KG1 (cell line): ENCODE measurements at regions not wholly inside any gene's neighbourhood (a gene's known extent, or its start where the extent isn't known, plus 50 kb on each side); places are given as distances from the start of the nearest gene placed in this dataset.
"Not testable (repeated sequence)": the region's sequence is repeated elsewhere in the genome, so short reads cannot be mapped to it uniquely, and the experiment has no call there.

Source experiments
- DNase-seq: peaks from one replicate; lab custom pipeline; 2025; lab: John Stamatoyannopoulos, UW

DNA sequence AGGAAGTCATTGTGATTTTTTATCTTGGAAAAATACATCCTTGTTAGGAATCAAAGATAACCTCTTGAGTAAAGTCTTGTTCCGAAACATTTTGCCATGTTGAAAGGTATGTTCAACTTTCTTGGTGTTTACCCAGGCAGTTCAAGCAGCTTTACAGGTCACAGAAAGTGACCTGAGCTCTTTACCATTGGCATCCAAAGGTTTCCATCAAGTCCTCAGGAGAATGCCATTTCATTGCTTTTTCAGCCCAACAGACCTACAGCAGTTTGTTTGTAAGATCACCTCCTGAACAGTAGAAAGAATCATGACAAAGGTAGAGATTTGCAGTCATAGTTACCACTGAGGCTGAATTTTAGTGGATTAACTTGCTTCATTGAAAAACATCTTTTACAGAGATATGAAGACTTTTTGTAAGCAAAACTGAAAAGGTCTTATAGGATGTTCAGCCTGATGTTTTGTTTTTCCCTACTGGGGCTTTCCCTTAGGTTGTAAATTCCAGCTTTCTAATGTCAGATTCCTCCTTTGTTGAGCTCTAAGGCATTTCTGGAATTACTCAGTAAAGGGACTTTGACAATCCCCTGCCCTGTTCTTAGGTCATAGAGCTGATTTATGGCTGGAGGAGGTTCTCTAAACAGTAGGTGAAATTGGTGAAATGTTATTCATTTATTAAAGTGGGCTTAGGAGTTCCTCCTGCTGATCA is 236.8 kb upstream of the RBMS1 start:
- DNase-seq, result no peak

DNA sequence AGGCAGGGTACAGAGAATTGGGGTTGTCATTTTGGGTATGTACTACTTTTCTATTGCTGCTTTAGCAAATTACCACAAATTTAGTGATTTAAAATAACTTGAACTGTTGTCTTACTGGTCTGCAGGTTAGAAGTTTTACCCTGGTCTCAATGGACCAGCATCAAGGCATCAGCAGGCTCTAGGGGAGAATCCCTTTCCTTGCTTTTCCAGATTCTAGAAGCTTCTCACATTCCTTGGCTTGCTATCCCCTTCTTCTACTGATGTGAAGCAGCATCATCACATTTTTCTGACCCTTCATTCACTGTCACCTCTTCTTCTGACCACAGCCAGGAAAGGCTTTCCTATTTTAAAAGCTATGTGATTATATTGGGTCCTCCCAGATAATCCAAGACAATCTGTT is 237.8 kb upstream of the RBMS1 start:
- DNase-seq, result no peak

DNA sequence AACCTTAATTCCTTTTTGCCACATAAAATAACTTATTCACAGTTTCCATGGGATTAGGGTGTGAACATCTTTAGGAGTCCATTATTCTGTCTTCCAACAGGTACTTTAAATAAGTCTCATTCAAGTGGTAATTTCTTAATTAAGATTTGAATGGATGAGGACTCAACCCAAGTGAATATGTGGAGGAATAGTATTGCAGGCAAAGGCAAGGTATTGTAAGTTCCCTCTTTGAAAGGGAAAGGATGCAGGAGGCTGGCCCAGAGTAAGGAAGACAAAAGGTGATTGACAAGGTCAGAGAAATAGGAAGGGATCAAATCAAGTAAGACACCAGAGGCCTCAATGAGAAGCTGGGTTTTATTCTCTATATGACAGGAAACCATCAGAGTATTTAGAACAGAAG is 238.2 kb upstream of the RBMS1 start:
- DNase-seq, result no peak

DNA sequence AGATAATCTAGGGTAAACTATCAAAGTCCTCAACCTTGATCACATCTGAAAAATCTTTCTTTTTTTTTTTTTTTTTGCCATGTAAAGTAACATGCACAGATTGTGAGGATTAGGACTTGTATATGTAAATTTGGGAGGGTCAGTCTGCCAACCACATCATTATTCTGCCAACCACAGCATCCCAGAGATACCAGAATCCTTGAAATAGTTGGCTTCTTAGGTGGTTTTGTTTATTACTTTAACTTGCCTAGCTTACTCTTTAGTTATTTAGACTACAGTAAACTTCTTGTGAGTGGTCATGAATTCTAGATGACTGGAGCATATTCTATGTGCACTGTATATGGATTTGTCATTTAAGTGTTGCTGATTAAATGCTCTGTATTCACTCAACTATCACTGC is 242.1 kb upstream of the RBMS1 start:
- no peak for DNase-seq

DNA sequence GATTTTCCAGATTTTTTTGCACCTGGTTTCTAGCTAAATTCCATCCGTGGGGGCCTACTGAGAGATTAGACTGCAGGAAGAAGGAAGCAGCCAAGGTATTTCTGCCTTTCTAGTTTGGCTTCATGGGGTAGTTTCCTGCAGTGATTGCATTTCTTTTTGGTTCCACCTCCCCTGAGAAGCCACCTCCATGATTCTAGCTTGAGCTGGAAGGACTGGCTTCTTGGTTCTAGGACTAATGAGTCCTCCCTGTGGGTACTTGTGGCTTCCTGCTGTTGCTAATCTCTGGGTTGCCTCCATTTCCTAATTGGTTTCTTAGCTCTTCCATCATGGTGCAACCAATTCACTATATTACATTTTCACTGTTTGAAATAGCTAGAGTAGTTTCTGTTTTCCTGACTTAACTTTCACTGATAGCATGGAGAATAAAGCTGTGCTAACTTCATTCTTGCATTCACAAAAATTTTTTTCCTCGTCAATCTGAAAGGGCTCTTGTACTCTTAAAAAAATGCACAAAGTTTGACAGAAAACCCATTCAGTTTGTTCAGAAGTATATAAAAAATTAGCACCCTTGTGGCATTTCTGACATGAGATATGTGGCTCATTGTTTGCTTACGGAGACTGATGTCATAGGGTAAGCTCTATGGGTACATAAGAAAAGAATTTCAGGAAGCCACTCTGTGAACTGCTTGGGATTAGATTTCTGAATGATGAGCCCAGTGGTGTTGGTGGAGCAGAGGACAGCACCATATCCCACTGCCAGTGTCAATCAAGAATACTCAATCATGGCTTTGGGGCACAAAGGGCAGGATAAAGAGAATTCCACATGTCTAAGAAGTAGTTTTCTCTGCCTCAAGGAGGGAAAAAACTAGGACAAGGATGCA is 242.8 kb upstream of the RBMS1 start:
- no peak for DNase-seq

DNA sequence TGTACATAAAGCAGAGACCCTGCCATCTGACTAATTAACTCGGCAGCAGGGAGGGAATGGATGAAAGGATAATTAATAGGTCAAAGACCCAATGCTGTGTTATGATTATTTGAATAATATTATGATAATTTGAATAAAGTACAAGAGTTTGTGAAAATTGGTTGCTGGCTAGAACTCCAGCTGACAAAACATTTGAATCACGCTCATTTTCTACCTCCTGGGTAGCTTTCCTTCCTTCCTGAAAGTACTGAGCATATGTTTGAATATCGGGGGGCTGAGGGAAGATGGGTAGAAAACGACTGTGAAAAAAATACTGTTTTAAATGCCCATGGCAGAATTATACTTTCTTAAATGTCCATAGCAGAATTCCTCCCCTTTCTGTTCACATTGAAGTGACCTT is 243.6 kb upstream of the RBMS1 start:
- DNase-seq, result no peak

DNA sequence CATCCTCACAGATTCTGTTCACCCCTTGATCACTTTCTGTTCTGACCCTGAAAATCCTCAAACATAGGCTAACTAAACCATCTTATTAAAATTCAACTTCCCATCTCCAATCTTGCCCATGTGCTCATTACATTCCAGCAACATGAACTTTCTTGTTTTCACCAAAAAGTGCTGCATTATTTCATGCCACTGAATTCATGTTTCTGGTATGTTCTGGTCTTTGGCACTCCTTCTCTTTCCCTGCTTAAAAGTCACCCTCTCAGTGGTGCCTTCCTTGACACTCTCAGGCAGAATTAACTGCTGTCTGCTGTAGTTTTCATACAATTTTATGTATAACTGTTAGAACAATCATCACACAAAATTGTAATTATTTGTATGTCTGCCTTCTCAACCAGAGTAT is 247.7 kb upstream of the RBMS1 start:
- DNase-seq, result no peak

DNA sequence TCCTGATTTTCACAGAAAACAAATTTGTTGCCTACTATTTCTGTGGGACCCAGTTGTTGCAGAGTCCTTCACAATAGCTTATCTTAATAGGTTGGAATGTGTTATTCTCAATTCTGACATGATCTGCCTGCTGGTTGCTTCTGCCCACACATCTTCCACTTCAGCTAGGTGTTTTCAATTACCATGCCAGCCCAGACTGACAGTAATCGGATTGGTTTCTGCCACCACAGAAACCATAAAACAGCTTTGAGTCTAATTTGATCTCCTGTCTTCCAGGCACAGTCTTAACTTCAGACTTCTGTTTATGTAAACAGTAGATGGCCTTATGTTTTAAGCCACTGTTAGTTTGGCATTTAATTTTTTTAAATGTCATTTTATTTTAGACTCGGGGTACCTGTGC is 248.2 kb upstream of the RBMS1 start:
- no peak for DNase-seq

DNA sequence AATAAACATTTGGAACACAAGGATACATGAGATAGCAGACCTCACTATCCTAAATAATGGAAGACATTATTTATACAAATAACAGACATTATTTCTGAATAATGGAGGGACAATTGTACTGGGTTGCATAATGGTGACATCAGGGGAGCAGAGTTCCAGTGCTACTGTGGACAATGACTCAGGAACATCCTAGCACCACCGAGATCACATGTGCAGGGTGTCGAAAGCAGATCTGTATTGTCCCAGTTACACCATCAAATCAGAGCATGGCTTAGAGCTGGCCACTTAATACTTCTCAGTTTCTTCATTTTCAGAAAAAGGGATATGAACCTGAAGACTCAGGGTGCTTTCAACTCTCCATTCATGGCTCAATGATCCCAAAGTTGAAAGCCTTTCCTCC is 249.1 kb upstream of the RBMS1 start:
- no peak for DNase-seq

DNA sequence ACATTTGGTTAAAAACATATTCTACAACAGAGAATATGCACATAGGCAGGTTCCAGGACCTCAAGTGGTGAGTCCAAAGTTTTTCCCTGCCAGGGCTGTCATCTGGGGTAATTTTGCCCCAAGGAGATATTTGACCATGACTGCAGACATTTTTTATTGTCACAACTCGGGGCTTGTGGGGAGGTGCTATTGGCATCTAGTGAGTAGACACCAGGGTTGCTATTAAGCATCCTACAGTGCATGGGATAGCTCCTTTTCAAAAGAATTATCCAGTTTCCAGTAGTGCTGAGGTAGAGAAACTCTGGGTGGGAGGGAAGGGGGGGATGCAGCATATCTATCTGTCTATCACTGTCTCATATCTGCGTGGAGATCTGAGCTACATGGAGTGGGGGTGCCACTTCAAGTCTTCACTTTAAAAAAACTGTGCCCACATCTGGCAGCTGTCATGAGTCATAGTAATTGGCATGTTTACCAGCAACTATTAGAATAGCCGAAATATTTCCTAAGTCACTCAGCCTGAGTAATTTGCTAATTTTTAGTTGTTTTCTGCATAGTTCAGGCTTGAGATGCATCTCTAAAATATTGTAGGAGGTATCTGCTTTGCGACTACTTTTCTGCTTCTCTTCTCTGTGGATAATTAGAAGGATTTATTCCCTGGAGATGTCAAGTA is 254.0 kb upstream of the RBMS1 start:
- DNase-seq, result no peak

DNA sequence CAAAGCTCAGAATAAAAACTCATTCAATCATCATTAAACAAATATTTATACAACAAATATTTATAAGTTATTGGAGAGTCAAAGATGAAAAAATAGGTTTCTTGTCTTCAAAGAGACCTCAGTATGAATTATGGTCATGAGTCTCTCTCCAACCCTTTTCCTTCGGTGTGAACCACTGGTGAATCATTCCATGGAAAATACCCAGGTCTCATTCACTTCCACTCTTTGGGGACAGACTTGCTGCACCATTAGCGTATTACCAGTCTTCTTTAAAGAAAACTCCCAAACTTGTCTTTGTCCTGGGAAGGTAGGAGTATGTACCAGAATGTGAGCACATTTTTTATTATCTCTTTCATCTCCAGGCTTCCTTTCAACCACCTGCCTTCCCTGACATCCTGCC is 257.4 kb upstream of the RBMS1 start:
- no peak for DNase-seq

DNA sequence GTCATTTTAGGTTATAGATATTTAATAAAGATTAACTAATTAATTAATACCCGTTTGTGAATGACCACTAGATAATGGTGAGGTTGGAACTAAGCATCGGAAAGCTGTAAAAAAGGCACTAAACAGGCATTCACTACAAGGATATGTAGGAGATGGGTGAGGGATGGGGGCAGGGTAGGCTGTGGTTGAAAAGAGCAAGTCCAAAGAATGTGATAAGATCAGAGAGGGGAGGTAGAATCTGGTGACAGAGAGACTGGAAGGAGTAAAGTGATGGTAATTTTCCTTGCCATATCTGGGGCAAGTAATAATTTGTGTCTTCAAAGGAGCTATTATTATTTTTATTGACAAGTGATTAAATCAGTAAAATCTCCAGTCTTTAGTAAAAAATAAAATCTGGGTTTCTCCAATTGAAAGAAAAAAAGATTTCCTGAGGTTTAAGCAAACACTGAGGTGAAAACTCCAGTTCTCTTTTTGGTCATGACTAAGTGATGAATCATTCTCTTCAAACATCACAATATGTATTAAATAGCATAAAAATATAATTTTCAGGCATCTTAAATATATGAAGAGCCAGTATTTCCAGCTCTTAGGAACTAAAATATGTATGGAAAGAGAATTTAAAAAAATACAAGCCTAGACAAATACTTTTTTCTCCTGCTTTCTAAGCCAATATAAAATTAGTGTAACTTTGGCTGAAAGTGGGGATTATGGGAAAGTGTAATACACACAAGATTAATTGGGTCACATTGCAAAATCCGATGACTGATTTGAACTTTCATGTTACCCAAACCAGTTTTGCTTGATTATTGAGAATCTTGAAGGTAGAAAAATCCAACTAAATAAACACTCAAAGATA is 259.1 kb upstream of the RBMS1 start:
- DNase-seq, result no peak

DNA sequence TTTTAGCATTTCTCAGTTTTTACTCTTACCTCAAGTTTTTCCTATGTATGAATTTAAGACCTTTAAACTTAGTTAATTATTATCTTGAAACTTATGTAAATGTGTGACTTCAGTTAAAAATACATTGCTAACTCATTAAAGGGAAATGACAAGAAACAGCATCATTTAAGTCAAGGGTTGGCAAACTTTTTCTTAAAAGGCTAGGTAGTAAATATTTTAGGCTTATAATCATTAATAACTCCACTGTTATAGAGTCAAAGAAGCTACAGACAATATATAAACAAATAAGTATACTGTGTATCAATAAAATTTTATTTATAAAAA is 259.7 kb upstream of the RBMS1 start:
- DNase-seq, result no peak

DNA sequence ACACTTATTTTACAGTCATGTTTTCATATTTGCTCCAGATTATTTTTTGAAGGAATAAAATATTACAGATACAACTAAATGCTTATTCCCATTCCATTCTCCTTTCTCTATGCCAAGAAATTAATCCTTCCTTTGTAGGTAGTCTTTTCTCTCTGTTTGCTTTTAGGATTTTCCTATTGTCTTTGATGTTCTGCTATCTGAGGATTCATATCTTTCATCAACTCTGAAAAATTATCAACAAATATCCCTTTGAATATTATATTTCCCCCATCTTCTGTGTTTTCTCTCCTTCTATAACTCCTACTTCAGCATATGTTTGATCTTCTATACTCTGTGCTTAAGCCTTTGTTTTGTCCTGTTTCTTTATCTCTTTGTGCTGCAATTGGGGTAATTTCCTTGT is 260.4 kb upstream of the RBMS1 start:
- DNase-seq, result no peak

DNA sequence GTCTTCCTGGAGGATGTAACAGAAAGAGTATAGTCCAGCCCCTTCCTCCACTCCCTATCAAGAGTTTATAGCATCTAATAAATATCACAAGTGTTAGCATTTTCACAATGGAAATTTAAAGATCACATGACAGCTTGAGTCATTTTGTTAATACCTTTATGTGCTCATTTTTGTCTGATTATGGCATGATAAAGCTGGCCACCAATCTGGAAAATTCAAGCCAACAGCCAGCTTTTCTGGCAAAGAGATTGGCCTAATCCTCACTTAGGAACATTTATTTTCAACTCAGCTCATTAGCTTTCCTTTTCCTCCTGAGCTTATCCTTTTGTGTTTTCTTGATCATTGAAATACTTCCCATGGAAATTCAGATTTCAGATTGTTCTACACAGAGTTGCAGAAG is 262.9 kb upstream of the RBMS1 start:
- DNase-seq, result no peak

DNA sequence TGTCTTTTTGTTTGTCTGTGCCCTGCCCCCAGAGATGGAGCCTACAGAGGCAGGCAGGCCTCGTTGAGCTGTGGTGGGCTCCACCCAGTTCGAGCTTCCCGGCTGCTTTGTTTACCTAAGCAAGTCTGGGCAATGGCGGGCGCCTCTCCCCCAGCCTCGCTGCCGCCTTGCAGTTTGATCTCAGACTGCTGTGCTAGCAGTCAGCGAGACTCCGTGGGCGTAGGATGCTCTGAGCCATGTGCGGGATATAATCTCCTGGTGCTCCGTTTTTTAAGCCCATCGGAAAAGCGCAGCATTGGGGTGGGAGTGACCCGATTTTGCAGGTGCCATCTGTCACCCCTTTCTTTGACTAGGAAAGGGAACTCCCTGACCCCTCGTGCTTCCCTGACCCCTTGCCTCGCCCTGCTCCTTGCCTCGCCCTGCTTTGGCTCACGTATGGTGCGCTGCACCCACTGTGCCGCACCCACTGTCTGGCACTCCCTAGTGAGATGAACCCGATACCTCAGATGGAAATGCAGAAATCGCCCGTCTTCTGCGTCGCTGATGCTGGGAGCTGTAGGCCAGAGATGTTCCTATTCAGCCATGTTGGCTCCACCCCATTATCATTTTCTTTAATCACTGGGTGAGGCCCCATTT is 269.0 kb upstream of the RBMS1 start:
- not testable (repeated sequence) for DNase-seq

DNA sequence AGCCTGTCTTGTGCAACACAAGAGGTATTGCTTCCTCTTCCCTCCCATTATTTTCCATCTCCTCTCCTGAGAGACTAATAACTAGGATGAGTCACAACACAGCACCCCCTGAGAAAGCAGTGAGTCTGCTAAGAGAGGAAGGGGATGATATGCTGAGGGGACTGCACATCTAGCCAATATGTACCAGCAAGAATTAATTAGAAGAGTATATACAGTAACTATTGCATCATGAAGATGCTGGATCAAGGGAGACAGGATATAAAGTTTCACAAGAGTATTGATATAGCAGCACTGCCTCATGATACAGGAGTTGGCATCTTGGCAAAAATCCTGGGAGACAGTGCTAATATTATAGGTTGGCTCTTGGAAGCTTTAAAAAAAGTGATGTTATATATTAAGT is 289.9 kb upstream of the RBMS1 start:
- no peak for DNase-seq

DNA sequence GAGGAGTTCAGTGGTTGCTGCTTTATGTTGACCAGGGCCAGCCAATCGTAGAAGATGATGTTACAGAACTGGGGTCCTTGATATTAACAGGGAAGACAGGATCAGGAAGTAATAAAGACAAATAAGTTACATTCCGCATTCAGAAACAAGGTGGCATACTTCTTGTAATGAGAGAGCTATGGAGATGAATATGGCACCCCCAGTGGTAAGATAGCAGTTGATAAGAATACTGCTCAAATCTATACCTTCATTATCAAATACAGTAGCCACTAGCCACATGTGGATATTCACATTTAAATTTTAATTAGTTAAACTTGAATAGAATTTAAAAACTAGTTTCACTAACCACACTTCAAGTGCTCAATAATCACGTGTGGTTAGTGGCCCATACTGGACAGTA is 290.4 kb upstream of the RBMS1 start:
- DNase-seq, result no peak

DNA sequence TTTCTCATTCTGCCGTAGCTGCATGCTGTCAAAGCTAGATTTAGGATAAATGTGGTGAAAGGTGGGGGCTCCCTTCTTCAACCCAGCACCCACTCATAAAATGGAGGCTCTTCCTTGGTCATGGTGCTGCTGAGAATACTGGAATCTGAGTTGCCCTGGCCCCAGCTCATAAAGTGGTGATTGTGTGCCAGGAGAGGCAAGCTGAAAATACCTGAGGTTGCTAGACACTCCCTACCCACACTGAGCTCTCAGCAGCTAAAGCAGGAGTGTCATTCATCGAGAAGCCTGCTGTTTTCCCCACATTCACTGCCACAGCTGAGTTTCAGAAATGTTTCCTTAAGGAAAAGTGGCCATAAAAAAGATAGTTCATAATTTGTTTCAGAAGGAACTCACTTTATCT is 297.1 kb upstream of the RBMS1 start:
- no peak for DNase-seq

DNA sequence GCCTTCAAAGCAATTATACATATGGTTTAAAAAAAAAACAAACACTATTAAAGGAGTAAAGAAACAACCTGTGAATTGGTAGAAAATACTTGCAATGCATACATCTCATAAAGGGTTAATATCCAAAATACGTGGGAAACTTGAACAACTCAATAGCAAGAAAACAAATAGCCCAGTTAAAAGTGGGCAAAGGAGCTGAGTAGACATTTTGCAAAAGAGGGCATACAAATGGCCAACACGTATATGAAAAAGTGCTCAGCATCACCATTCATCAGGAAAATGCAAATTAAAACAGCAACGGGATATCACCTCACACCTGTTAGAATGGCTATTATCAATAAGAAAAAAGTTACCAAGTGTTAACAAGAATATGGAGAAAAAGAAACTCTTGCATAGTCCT is 298.3 kb upstream of the RBMS1 start:
- DNase-seq, result no peak

DNA sequence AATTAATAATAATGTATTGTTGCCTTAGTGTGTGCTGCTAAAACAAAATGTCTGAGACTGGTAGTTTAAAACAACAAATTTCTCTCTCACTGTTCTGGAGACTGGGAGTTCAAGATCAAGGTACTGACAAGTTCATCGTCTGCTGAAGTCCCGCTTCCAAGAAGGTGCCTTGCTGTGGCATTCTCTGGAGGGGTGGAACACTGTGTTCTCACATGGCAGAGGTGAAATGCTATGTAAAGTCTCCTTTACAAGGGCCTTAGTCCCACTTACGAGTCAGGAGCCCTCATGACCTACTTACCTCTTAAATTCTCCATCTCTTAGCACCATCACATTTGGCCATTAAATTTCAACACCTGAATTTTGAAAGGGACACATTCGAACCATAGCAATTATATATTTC is 299.2 kb upstream of the RBMS1 start:
- DNase-seq, result no peak

DNA sequence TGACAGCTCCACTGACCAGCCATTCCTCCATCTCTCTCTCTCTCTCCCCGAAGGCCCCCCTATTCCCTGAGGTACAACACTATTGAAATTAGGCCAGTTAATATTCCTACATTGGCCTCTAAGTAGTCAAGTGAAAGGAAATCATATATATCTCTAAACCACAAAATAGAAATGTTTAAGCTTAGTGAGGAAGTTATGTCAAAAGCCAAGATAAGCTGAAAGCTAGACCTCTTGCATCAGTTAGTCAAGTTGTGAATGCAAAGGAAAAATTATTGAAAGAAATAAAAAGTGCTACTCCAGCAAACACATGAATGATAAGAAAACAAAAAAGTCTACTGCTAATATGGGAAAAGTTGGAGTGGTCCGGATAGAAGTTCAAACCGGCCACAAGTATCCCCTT is 301.3 kb upstream of the RBMS1 start:
- DNase-seq, result no peak
